Endothelial cell of hepatic sinusoid (primary cell): ENCODE measurements at regions not wholly inside any gene's neighbourhood (a gene's known extent, or its start where the extent isn't known, plus 50 kb on each side); places are given as distances from the start of the nearest gene placed in this dataset.
"Not testable (repeated sequence)": the region's sequence is repeated elsewhere in the genome, so short reads cannot be mapped to it uniquely, and the experiment has no call there.

Source experiments
- in situ Hi-C: cut with HindIII; loops from 2 replicates; pipeline ENCODE4 v1.10.0; 2017; ENCODE audit warnings: low sequenced_read_pairs

- in situ Hi-C loops = no loop called here
Observed at GRCh38 chr5:26563979-26564378, 474.4 kb downstream of the CDH9 start.

GRCh38 chr5:26553079-26553478 is 485.3 kb downstream of the CDH9 start:
- in situ Hi-C loops = no loop called here

DNA sequence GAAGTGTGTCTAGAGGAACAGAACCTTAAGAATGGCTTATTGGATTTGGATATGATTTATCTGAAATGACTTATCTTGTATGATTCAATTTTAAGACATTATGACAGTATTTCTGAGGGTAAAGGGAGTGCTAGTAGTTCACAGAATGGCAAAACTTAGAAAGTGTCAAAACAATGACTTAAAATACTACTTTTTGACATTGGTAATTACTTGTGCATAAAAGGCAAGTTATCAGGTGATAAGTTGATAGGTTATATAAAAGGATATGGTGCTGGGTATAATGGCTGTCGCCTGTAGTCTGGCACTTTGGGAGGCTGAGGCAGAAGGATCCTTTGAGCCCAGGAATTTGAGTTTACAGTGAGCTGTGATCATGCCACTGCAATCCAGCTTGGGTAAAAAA is 494.4 kb downstream of the CDH9 start:
- in situ Hi-C loops = no loop called here

DNA sequence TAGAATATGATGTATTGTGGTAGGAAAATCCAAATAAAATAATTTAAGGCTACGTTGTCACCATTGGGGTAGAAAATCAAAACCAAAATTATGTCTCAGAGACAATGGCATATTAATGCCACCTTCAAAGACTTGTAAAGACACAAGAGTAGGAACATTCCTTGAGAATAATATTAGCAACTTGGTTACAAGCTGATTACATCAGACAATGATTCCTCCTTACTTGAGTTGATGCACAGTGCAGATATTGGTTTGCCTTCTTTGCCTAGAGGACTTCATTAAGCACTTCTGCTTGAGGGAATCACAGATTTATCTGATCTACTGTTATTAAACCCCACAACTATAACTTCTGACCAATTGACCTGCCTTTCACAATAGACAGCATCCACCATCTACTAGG is 500.2 kb downstream of the CDH9 start:
- in situ Hi-C loops = no loop called here

GRCh38 chr5:26535215-26535614 is 503.2 kb downstream of the CDH9 start:
- in situ Hi-C loops = no loop called here

DNA sequence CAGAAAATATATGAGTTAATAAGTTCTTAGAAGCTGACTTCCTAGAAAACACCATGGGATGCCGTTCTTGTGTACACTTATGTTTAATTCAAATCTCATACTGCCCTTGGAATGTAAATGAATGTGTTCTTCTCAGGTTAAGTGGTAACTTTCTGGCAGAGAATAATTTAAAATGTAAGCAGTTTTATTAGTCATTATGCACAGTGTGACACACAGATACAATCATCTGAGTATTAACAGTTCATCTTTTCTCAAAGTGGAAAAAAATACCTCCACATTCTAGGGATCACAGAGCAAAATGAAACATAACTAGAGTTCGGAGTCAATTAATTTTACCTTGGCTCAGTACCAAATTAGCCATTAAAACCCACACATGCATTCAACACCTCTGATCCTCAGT is 508.1 kb downstream of the CDH9 start:
- in situ Hi-C loops = no loop called here

- in situ Hi-C loops = no loop called here
Observed at GRCh38 chr5:26519245-26519644, 519.1 kb downstream of the CDH9 start.

GRCh38 chr5:26518065-26518464 is 520.3 kb downstream of the CDH9 start:
- in situ Hi-C loops = no loop called here

GRCh38 chr5:26498972-26499371 is 539.4 kb downstream of the CDH9 start:
- in situ Hi-C loops = no loop called here

DNA sequence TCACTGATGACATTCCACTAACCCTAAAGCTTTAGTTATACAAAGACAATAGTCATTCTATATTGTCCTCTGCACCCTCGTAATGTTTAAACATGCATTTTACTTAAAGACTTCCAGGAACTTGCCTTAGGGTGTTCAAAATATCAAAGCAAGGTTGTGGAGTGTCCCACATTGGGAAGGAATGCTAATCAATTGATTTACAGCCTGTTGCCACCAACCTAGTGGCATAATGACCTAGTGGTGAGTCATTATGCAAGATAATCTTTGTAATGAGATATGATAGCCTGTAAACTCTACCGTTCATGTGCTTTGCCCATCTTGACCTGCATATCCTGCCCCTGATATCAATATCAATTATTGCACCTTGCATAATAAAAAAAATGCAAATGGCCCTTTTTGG is 542.9 kb downstream of the CDH9 start:
- in situ Hi-C loops = no loop called here

DNA sequence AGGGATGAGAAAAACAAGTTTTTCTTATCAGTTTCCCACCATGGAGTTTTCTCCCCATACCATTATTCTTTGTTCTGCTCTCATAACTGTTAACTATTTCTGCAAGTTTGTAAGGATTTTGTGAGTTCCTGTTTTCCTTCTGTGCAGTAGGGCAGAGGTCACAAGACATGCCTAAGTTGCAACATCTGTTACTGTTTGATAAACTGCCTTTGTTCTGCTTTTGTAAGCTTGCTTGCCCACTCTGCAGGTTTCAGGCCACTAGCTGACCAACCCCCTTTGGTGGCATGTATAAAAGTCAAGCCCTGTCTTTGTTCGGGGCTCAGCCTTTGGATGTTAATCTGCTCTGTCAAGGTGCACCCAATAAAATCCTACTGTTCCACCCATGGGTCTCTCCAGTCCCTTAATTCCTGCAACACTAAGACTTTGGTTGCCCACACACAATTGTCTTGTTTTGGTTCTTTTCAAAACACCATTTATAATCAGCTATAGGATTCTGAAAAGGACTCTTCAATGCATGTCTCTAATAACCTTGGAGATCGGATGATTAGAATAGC is 545.4 kb downstream of the CDH9 start:
- in situ Hi-C loops = no loop called here

DNA sequence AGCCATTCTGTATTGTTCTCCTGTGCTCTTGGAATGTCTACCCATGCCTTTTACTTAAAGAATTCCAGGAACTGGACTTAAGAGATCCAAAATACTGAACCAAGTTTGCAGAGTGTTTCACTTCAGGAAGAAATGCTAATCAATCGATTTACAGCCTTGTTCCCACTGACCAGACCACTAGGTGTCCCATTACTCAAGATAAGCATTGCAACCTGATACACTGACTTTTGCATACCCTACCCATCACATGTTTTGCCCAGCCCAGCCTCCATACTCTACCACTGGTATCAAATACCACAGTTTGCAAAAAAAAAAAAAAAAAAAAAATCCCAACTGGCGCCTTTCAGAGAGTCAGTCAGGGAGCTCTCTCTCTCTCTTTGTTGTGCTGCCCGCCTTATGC is 550.8 kb downstream of the CDH9 start:
- in situ Hi-C loops = no loop called here

DNA sequence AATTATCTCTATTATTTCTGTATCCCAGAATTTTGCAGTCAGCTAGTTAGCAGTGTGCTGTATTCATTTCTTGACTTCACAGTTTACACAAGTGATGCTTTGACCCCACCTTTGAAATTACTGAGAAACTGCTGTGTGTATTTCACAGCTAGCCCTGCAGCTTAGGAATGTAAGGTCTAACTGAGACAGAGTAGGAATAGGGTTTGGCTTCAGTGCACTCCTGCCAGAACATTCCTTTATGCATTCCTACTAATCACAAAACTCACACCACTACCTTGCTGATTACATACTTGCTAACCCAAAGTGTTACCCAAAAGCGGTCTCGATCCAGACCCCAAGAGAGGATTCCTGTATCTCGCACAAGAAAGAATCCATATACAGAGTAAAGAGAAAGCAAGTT is 551.8 kb downstream of the CDH9 start:
- in situ Hi-C loops = no loop called here

GRCh38 chr5:26485146-26485860 is 553.1 kb downstream of the CDH9 start:
- in situ Hi-C loops = not testable (repeated sequence)

DNA sequence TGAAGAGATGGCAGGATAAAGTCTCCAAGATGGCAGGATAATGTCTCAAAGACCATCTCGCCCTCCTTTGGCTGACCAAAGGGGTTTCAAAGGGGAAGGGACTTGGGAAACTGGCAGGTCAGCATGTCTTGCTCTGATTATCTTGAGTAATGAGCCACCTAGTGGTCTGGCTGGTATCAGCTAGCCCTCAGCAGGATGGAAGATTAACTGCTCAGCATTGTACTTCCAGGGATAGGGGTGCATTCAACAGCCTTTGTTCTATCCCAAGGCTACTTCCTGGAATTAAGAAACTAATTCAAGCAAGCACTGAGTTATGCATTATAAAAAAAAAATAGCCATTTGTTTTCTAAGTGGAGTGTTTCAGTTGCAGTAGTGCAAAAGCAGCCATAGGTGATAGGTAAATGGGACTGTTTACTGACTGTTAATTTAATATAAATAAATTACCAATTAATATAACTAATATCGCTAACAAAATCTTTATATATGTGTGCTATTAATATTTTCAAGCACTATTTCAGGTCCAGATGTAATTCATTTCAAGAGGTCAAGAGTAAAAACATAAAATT is 555.5 kb downstream of the CDH9 start:
- in situ Hi-C loops = no loop called here

- in situ Hi-C loops = no loop called here
Observed at GRCh38 chr5:26482076-26482809, 556.1 kb downstream of the CDH9 start.

DNA sequence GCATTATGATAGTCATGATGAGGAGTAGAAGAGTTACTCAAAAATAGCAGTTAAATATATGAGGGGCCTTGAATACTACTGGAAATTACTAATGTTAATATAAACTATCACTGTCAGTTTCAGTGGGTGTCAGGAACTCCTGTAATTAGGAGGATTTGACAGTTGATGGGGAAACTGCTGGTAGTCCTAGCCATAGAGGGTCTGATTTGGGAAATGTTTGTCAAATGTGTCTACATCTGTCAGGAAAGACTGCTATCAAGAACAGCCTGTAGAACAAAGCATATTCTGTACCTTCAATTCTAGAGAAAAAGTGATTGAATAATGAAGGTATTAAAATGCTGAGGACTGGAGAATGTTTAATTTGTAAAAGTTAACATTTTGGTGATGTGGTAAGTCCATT is 567.9 kb downstream of the CDH9 start:
- in situ Hi-C loops = no loop called here

DNA sequence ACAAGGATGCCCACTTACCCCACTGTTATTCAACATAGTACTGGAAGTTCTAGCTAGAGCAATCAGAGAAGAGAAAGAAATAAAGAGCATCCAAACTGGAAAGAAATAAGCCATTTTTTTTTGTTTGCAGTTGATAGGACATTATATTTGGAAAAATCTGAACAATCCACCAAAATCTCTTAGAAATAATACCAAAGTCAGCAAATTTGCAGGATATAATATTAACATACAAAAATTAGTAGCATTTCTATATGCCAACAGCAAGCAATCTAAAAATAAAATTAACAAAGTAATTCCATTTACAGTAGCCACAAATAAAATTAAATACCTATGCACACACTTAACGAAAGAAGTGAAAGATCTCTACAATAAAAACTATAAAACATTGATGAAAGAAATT is 599.3 kb downstream of the CDH9 start:
- in situ Hi-C loops = no loop called here

- in situ Hi-C loops = no loop called here
Observed at GRCh38 chr5:26434688-26435087, 603.7 kb downstream of the CDH9 start.

DNA sequence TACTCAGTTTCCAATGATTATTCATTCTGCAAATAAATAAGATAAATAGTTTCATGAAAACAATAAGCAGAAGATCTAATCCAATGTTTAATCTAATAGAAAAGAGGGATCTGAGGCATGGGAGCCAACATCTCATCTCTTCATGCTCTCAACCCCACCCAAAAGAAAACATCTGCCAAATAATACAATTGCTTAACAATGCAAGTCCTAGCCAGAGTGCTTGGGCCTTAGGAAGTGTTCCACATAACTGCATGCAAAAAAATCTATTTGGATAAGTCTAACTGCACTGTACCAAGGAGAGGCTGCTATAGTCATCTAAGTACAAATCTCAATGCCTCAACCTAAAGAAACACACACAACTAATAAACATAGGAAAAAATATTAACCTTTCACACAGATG is 606.0 kb downstream of the CDH9 start:
- in situ Hi-C loops = no loop called here

- in situ Hi-C loops = no loop called here
Observed at GRCh38 chr5:26430323-26430722, 608.1 kb downstream of the CDH9 start.

- in situ Hi-C loops = no loop called here
Observed at GRCh38 chr5:26427281-26427680, 611.1 kb downstream of the CDH9 start.
